Endothelial cell of umbilical vein (primary cell): ENCODE measurements at regions not wholly inside any gene's neighbourhood (a gene's known extent, or its start where the extent isn't known, plus 50 kb on each side); places are given as distances from the start of the nearest gene placed in this dataset.

Source experiments
- EZH2 ChIP-seq: IDR thresholded peaks from 2 replicates; pipeline ENCODE4 v1.6.1; 2012; ENCODE audit warnings: borderline replicate concordance, low read depth, mild to moderate bottlenecking, moderate library complexity, low read length, inconsistent platforms; ENCODE audit not compliant: severe bottlenecking
- FOS ChIP-seq: IDR thresholded peaks from 2 replicates; pipeline ENCODE4 v1.6.1; 2011; ENCODE audit warnings: mild to moderate bottlenecking, low read length, moderate library complexity, borderline replicate concordance; ENCODE audit not compliant: insufficient read depth
- GATA2 ChIP-seq: IDR thresholded peaks from 2 replicates; pipeline ENCODE4 v1.7.0; 2011; ENCODE audit warnings: low read depth, mild to moderate bottlenecking, moderate library complexity, mixed read lengths, low read length; ENCODE audit not compliant: insufficient read length, insufficient read depth
- MYC ChIP-seq: IDR thresholded peaks from one replicate; pipeline ENCODE4 v1.6.1; 2011; ENCODE audit warnings: mild to moderate bottlenecking, low read depth, low read length
- POLR2A ChIP-seq: IDR thresholded peaks from 2 replicates; pipeline ENCODE4 v1.6.1; 2012; ENCODE audit warnings: low read depth, mild to moderate bottlenecking, control low read depth, low read length
- POLR2AphosphoS5 ChIP-seq: IDR thresholded peaks from 2 replicates; pipeline ENCODE4 v1.6.1; 2012; ENCODE audit warnings: low read depth, mild to moderate bottlenecking, control low read depth, low read length, moderate library complexity; ENCODE audit not compliant: insufficient read depth
- TF ChIP-seq, protein P1 (sequence below), 2 donors: IDR thresholded peaks; 1 replicate in 1 of 2; 2 replicates in 1 of 2; pipeline ENCODE4 v1.5.1; 2011; ENCODE audit warnings: low read length in 2 of 2, mild to moderate bottlenecking in 2 of 2, moderate library complexity in 2 of 2, control low read depth in 1 of 2, inconsistent platforms in 1 of 2, low read depth in 1 of 2; ENCODE audit not compliant: insufficient read depth in 1 of 2; ENCODE audit errors: extremely low read depth in 1 of 2
- TF ChIP-seq, protein P2 (sequence below): IDR thresholded peaks from 2 replicates; pipeline ENCODE4 v1.6.1; 2011; ENCODE audit not compliant: insufficient read depth, insufficient read length

DNA sequence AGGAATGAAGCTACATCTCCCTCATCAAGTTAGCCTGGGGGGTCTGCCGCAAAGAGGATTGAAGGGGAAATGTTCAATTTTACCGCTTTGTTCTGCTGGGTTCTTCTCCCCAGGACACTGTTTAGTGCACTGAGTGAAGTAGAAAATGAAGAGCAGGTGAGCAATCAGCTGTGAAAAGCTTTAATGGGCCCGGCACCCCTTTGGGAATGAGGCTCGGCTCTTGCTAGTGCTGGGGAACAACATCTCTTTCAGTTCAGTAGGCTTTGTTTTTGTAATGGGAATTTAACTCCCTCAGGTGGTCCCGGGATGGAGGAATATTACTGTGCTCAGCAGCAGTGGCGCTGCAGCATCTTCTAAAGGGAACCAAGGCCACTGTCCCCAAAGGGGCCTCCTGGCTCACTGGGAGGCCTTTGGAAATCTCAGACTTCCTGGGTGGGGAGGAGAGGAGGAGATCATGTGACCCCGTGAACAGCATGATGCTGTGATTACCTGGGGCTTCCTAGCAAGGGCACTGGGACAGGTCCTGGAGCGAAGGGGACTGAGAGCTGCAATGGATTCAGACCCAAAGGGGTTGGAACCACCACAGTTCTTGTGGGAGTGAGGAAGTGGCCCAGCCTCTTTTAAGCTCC, 85.2 kb upstream of the MAX start:
- TF ChIP-seq, protein P1, sequence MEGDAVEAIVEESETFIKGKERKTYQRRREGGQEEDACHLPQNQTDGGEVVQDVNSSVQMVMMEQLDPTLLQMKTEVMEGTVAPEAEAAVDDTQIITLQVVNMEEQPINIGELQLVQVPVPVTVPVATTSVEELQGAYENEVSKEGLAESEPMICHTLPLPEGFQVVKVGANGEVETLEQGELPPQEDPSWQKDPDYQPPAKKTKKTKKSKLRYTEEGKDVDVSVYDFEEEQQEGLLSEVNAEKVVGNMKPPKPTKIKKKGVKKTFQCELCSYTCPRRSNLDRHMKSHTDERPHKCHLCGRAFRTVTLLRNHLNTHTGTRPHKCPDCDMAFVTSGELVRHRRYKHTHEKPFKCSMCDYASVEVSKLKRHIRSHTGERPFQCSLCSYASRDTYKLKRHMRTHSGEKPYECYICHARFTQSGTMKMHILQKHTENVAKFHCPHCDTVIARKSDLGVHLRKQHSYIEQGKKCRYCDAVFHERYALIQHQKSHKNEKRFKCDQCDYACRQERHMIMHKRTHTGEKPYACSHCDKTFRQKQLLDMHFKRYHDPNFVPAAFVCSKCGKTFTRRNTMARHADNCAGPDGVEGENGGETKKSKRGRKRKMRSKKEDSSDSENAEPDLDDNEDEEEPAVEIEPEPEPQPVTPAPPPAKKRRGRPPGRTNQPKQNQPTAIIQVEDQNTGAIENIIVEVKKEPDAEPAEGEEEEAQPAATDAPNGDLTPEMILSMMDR (IDR thresholded peaks at IDR 0.05; ENCODE audit: extremely low read depth in 1 of 2, insufficient read depth in 1 of 2, low read depth in 1 of 2, low read length in 2 of 2), result no peak
- no peak for TF ChIP-seq POLR2AphosphoS5
- no peak for TF ChIP-seq EZH2
- no peak for TF ChIP-seq MYC
- no peak for TF ChIP-seq FOS
- no peak for TF ChIP-seq POLR2A
- TF ChIP-seq, protein P2, sequence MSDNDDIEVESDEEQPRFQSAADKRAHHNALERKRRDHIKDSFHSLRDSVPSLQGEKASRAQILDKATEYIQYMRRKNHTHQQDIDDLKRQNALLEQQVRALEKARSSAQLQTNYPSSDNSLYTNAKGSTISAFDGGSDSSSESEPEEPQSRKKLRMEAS, result no peak
- no peak for TF ChIP-seq GATA2
